ENCODE measurements at regions not wholly inside any gene's neighbourhood (a gene's known extent, or its start where the extent isn't known, plus 50 kb on each side); places are given as distances from the start of the nearest gene placed in this dataset.

- no peak for DNase-seq
- no peak for TF ChIP-seq POLR2A (IDR thresholded peaks at IDR 0.05)
- no peak for TF ChIP-seq CTCF (IDR thresholded peaks at IDR 0.05)
- 81 to 91% methylated on average over 4 of the region's 4 CpGs for WGBS, 2 donors
Observed at GRCh38 chr2:65823511-65823910, 391.1 kb upstream of the SPRED2 start.

GRCh38 chr2:65820454-65820853 lies 388.1 kb upstream of the SPRED2 start:
- Histone ChIP-seq H3K27me3 (no peaks in the 10 kb centered on the region), H3K4me3 (no peak overlapping the region), H3K36me3 (ENCODE audit: low read depth, missing control alignments) (no peaks in the 10 kb centered on the region), H3K4me1 (no peaks in the 10 kb centered on the region), H3K9me3 (no peaks in the 10 kb centered on the region), H3K27ac (no peak overlapping the region)
- no peak for DNase-seq
- TF ChIP-seq POLR2A (IDR thresholded peaks at IDR 0.05), result no peak
- WGBS, 2 donors, result 71 to 73% methylated on average over 6 of the region's 6 CpGs
- intact Hi-C loops (cut with DNase I; ENCODE audit: low total_unique reads), result no loop called here

More at GRCh38 chr2:65823511-65823910, 391.1 kb upstream of the SPRED2 start:
- Histone ChIP-seq H3K36me3 (ENCODE audit: low read depth, missing control alignments) (no peaks in the 10 kb centered on the region), H3K4me3 (no peak overlapping the region), H3K27me3 (no peaks in the 10 kb centered on the region), H3K27ac (no peak overlapping the region), H3K9me3 (no peaks in the 10 kb centered on the region), H3K4me1 (no peaks in the 10 kb centered on the region)
- intact Hi-C loops (cut with DNase I; ENCODE audit: low total_unique reads), result no loop called here

GRCh38 chr2:65819963-65820362 lies 387.6 kb upstream of the SPRED2 start:
- no peaks in the 10 kb centered on the region for H3K4me1 ChIP-seq
- no peak for DNase-seq
- H3K27ac ChIP-seq, result no peak overlapping the region
- WGBS, 2 donors, result 90 to 92% methylated on average over 1 of the region's 1 CpG
- H3K4me3 ChIP-seq, result no peak overlapping the region
- H3K9me3 ChIP-seq, result no peaks in the 10 kb centered on the region
- intact Hi-C loops (cut with DNase I; ENCODE audit: low total_unique reads), result no loop called here
- H3K27me3 ChIP-seq, result no peaks in the 10 kb centered on the region
- TF ChIP-seq CTCF (IDR thresholded peaks at IDR 0.05), result no peak
- no peak for TF ChIP-seq POLR2A (IDR thresholded peaks at IDR 0.05)
- no peaks in the 10 kb centered on the region for H3K36me3 ChIP-seq (ENCODE audit: low read depth, missing control alignments)

DNA sequence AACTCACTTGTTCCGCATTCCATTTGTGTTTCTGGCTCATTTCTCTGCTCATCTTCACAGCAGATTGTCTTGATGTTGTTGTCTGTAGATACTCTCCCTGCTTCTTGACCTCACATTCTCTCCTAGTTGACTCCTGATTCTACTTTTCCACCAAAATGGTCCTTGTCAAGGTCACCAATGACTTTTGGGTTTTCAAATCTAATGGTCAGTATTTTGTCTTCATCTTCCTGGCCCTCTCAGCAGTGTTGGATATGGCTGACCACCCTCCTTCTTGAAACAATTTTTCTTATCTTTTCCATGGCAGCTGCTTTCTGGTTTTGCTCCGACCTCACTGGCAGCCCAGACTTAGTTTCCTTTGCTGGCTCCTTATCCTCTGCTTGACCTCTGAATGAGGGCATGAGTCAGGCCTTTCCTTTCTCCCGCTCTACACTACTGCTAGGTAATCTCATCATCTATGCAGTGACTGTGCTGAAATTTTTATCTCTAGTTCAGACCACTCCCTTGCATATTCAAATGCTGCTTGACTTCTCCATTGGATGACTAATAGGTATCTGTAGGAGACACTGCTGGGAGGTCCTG lies 386.6 kb upstream of the SPRED2 start:
- Histone ChIP-seq H3K27me3 (no peaks in the 10 kb centered on the region), H3K9me3 (no peaks in the 10 kb centered on the region), H3K4me1 (no peaks in the 10 kb centered on the region), H3K36me3 (ENCODE audit: low read depth, missing control alignments) (no peaks in the 10 kb centered on the region), H3K27ac (no peak overlapping the region), H3K4me3 (no peak overlapping the region)
- intact Hi-C loops (cut with DNase I; ENCODE audit: low total_unique reads), result no loop called here
- TF ChIP-seq CTCF (IDR thresholded peaks at IDR 0.05) (no peak), POLR2A (IDR thresholded peaks at IDR 0.05) (no peak)
- no peak for DNase-seq
- WGBS, 2 donors, result 65 to 82% methylated on average over 3 of the region's 3 CpGs

DNA sequence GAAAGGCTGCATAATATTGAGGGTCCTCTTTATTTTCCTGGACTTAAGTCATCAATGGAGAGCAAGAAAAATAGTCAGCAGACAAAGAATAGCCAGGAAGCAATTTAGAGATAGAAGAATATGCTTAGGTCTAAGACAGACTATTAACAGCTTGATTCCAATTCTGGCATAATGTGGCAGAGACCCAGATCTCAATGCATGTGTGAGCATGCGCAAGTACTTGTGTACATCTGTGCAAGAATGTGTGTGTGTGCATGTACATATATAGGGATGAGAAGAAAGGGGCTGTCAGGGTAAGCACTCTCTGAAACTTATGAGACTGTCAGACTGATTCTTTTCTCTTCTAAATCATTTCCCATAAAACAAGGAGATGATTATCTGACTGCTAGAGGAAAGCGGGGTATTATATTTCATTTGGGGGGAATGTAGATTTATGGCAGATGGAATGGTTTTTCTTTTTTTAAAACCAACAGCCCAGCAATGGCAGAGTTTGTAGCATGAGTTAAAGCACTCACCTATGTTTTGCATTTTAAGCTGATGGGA lies 381.3 kb upstream of the SPRED2 start:
- intact Hi-C loops (cut with DNase I; ENCODE audit: low total_unique reads), result no loop called here
- Histone ChIP-seq H3K36me3 (ENCODE audit: low read depth, missing control alignments) (no peaks in the 10 kb centered on the region), H3K27me3 (no peaks in the 10 kb centered on the region), H3K4me1 (no peaks in the 10 kb centered on the region), H3K9me3 (no peaks in the 10 kb centered on the region), H3K4me3 (no peak overlapping the region), H3K27ac (no peak overlapping the region)
- WGBS, 2 donors, result 92 to 94% methylated on average over 2 of the region's 2 CpGs
- TF ChIP-seq POLR2A (IDR thresholded peaks at IDR 0.05) (no peak), CTCF (IDR thresholded peaks at IDR 0.05) (no peak)
- DNase-seq, result no peak
